OCI-LY7 (cell line): ENCODE measurements at regions not wholly inside any gene's neighbourhood (a gene's known extent, or its start where the extent isn't known, plus 50 kb on each side); places are given as distances from the start of the nearest gene placed in this dataset.
"Not testable (repeated sequence)": the region's sequence is repeated elsewhere in the genome, so short reads cannot be mapped to it uniquely, and the experiment has no call there.

Source experiments
- CTCF ChIP-seq: fragments of 200-600 bp; sonication (generic); conservative IDR thresholded peaks from 2 replicates; pipeline ENCODE4 v1.5.1; 2014; ENCODE audit warnings: mild to moderate bottlenecking, antibody characterized with exemption, low read length, moderate library complexity, mixed read lengths
- EZH2phosphoT487 ChIP-seq: fragments of 200-600 bp; sonication (generic); IDR thresholded peaks from 2 replicates; pipeline ENCODE4 v1.6.1; 2018; ENCODE audit warnings: low read depth, borderline replicate concordance, mild to moderate bottlenecking, mixed run types, antibody characterized with exemption, low read length, moderate library complexity, mixed read lengths

- TF ChIP-seq CTCF, EZH2phosphoT487: not testable (repeated sequence)
Measured at GRCh38 chr2:91527056-91527455, 2835.6 kb downstream of the RPIA start.
